Keratinocyte (primary cell): ENCODE measurements at regions not wholly inside any gene's neighbourhood (a gene's known extent, or its start where the extent isn't known, plus 50 kb on each side); places are given as distances from the start of the nearest gene placed in this dataset.

Experiments
- DNase-seq: peaks from one replicate; pipeline ENCODE4 v3.0.0-alpha.2; 2011; ENCODE audit warnings: low read depth, missing footprints, low spot score
- FAIRE-seq: peaks from 2 replicates; lab custom pipeline; 2011; peaks lifted over from hg19 to GRCh38; lab: Jason Lieb, UNC
- H2AFZ ChIP-seq: 2 replicates; pipeline ENCODE4 v1.6.0; 2012; ENCODE audit warnings: low read length, control low read depth, inconsistent platforms; ENCODE audit not compliant: control insufficient read depth
- H3K27ac ChIP-seq: 2 replicates; pipeline ENCODE4 v1.5.1; 2011; ENCODE audit warnings: low read length; ENCODE audit not compliant: control insufficient read depth, insufficient read depth
- H3K27me3 ChIP-seq: 3 replicates; pipeline ENCODE4 v1.6.0; 2011; ENCODE audit warnings: low read length; ENCODE audit not compliant: control insufficient read depth, insufficient read depth; ENCODE audit errors: extremely low read depth
- H3K36me3 ChIP-seq, 2 experiments: 2 replicates in 1 of 2; 3 replicates in 1 of 2; pipeline ENCODE4 v1.5.1; 2011; ENCODE audit warnings: low read length in 2 of 2, mild to moderate bottlenecking in 1 of 2; ENCODE audit not compliant: control insufficient read depth in 2 of 2, insufficient read depth in 2 of 2; ENCODE audit errors: extremely low read depth in 1 of 2
- H3K4me1 ChIP-seq: 3 replicates; pipeline ENCODE4 v1.5.1; 2011; ENCODE audit warnings: low read length; ENCODE audit not compliant: control insufficient read depth, insufficient read depth; ENCODE audit errors: extremely low read depth
- H3K4me2 ChIP-seq: 3 replicates; pipeline ENCODE4 v1.6.0; 2011; ENCODE audit warnings: low read depth, low read length; ENCODE audit not compliant: control insufficient read depth, insufficient read depth; ENCODE audit errors: extremely low read depth
- H3K4me3 ChIP-seq, 3 experiments: fragments of 200-600 bp in 1 of 3; sonication (generic) in 1 of 3; 2 replicates in 2 of 3; 3 replicates in 1 of 3; pipeline ENCODE4 v1.5.1; 2011 to 2016; ENCODE audit warnings: low read length in 3 of 3, mild to moderate bottlenecking in 3 of 3, control low read depth in 2 of 3, inconsistent platforms in 1 of 3, low read depth in 1 of 3, mixed read lengths in 1 of 3, mixed run types in 1 of 3, moderate library complexity in 1 of 3; ENCODE audit not compliant: control insufficient read depth in 2 of 3, insufficient read depth in 2 of 3; ENCODE audit errors: extremely low read depth in 1 of 3
- H3K79me2 ChIP-seq: 2 replicates; pipeline ENCODE4 v1.6.0; 2012; ENCODE audit warnings: low read length; ENCODE audit not compliant: control insufficient read depth, insufficient read depth
- H3K9ac ChIP-seq: 3 replicates; pipeline ENCODE4 v1.6.0; 2011; ENCODE audit warnings: low read length; ENCODE audit not compliant: control insufficient read depth, insufficient read depth; ENCODE audit errors: extremely low read depth
- H3K9me1 ChIP-seq: 3 replicates; pipeline ENCODE4 v1.6.0; 2011; ENCODE audit warnings: low read length; ENCODE audit not compliant: control insufficient read depth, insufficient read depth; ENCODE audit errors: extremely low read depth
- H3K9me3 ChIP-seq: 2 replicates; pipeline ENCODE4 v1.5.1; 2012; ENCODE audit warnings: low read depth, low read length; ENCODE audit not compliant: control insufficient read depth
- H4K20me1 ChIP-seq: 3 replicates; pipeline ENCODE4 v1.6.0; 2011; ENCODE audit warnings: low read length; ENCODE audit not compliant: control insufficient read depth, insufficient read depth; ENCODE audit errors: extremely low read depth
- EZH2 ChIP-seq: IDR thresholded peaks from one replicate; pipeline ENCODE4 v1.6.1; 2012; ENCODE audit warnings: inconsistent platforms, mild to moderate bottlenecking, low read length, moderate library complexity
- dilution Hi-C: fragments of 300-500 bp; cut with MboI; formaldehyde crosslinking; loops from one replicate; pipeline ENCODE4 v1.7.0; 2020; ENCODE audit warnings: low sequenced_read_pairs; ENCODE audit not compliant: extremely low pct_ligation_motif_present
- TF ChIP-seq, protein P1 (sequence below), 3 experiments: IDR thresholded peaks in 1 of 3; conservative IDR thresholded peaks in 1 of 3; optimal IDR thresholded peaks in 1 of 3; 2 replicates in 2 of 3; 3 replicates in 1 of 3; pipeline versions ENCODE3 to v1.5.1; 2011; ENCODE audit warnings: low read length in 3 of 3, mild to moderate bottlenecking in 3 of 3, moderate library complexity in 2 of 3, control low read depth in 1 of 3, inconsistent platforms in 1 of 3; ENCODE audit not compliant: insufficient read depth in 2 of 3; ENCODE audit errors: extremely low read depth in 1 of 3

DNA sequence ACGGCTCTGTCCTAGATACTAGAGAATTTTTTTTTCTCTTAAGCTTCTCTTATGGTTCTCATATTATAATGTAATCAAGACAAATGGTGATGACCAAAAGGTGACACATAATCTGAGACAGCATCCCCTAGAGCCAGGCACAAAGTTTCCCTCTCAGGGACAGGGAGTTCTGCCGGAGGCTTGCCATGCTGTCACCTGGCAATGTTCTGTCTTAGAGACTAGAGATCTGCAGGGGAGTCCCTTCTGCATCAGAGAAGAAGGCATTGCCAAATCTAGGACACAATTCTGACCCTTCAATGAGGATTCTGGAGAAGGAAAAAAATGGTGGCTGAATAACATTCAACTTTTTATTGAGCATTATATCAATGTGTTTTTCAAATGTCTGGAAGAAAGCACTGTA, 261.2 kb upstream of the TRPC7 start:
- DNase-seq (no peak), FAIRE-seq (no peak)
- Histone ChIP-seq H2AFZ (no peak overlapping the region), H3K79me2 (no peaks in the 10 kb centered on the region), H4K20me1 (no peaks in the 10 kb centered on the region), H3K4me1 (no peaks in the 10 kb centered on the region), H3K36me3 (no peaks in the 10 kb centered on the region), H3K9me3 (no peaks in the 10 kb centered on the region), H3K4me3 (no peak overlapping the region), H3K9ac (no peak overlapping the region), H3K4me2 (no peak overlapping the region), H3K9me1 (no peaks in the 10 kb centered on the region), H3K27me3 (no peaks in the 10 kb centered on the region), H3K27ac (no peak overlapping the region)
- TF ChIP-seq, protein P1, sequence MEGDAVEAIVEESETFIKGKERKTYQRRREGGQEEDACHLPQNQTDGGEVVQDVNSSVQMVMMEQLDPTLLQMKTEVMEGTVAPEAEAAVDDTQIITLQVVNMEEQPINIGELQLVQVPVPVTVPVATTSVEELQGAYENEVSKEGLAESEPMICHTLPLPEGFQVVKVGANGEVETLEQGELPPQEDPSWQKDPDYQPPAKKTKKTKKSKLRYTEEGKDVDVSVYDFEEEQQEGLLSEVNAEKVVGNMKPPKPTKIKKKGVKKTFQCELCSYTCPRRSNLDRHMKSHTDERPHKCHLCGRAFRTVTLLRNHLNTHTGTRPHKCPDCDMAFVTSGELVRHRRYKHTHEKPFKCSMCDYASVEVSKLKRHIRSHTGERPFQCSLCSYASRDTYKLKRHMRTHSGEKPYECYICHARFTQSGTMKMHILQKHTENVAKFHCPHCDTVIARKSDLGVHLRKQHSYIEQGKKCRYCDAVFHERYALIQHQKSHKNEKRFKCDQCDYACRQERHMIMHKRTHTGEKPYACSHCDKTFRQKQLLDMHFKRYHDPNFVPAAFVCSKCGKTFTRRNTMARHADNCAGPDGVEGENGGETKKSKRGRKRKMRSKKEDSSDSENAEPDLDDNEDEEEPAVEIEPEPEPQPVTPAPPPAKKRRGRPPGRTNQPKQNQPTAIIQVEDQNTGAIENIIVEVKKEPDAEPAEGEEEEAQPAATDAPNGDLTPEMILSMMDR (optimal IDR thresholded peaks at IDR 0.05 in 1 of 3, IDR thresholded peaks at IDR 0.05 in 1 of 3, conservative IDR thresholded peaks at IDR 0.05 in 1 of 3; ENCODE audit: extremely low read depth in 1 of 3, insufficient read depth in 2 of 3, low read length in 3 of 3), result no peak
- TF ChIP-seq EZH2, result no peak
- dilution Hi-C loops, result no loop called here

DNA sequence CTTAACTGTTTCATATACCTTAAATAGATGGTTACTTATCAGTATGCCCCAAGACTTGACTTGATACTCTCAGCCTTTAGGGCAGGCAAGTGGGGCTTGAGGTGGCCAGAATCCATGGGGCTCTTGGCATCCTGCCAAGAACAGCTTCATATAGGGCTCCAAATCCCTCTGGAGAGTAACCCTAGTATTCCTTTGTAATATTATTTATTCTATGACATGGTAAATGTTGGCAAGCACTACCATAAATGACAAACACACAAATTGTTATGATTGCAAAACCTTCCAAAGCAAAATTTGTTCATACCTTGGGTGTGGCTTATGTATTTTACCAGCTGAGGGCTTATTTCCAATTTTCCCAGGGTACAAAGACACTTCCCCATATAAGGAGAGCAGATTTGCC, 257.4 kb upstream of the TRPC7 start:
- Histone ChIP-seq H3K9me1 (no peaks in the 10 kb centered on the region), H3K9ac (no peak overlapping the region), H3K4me1 (no peaks in the 10 kb centered on the region), H3K4me3 (no peak overlapping the region), H3K27me3 (no peaks in the 10 kb centered on the region), H3K4me2 (no peak overlapping the region), H4K20me1 (no peaks in the 10 kb centered on the region), H3K36me3 (no peaks in the 10 kb centered on the region), H3K27ac (no peak overlapping the region), H3K9me3 (no peaks in the 10 kb centered on the region), H3K79me2 (no peaks in the 10 kb centered on the region), H2AFZ (no peak overlapping the region)
- TF ChIP-seq, protein P1 (optimal IDR thresholded peaks at IDR 0.05 in 1 of 3, IDR thresholded peaks at IDR 0.05 in 1 of 3, conservative IDR thresholded peaks at IDR 0.05 in 1 of 3; ENCODE audit: extremely low read depth in 1 of 3, insufficient read depth in 2 of 3, low read length in 3 of 3), result no peak
- no peak for TF ChIP-seq EZH2
- no peak for FAIRE-seq
- dilution Hi-C loops, result no loop called here
- no peak for DNase-seq
